RKO (cell line): ENCODE measurements at regions not wholly inside any gene's neighbourhood (a gene's known extent, or its start where the extent isn't known, plus 50 kb on each side); places are given as distances from the start of the nearest gene placed in this dataset.
"Not testable (repeated sequence)": the region's sequence is repeated elsewhere in the genome, so short reads cannot be mapped to it uniquely, and the experiment has no call there.

Experiments
- DNase-seq: peaks from one replicate; pipeline ENCODE4 v3.0.0-alpha.2; 2016; ENCODE audit warnings: low spot score

GRCh38 chr7:42567051-42567450, 330.0 kb upstream of the GLI3 start:
- DNase-seq: peak; percentile 1

- DNase-seq: no peak
Measured at GRCh38 chr7:42561797-42562196, 324.8 kb upstream of the GLI3 start.

GRCh38 chr7:42560866-42561265, 323.9 kb upstream of the GLI3 start:
- no peak for DNase-seq

GRCh38 chr7:42554932-42555331, 317.9 kb upstream of the GLI3 start:
- not testable (repeated sequence) for DNase-seq

- DNase-seq: no peak
Measured at GRCh38 chr7:42552227-42552626, 315.2 kb upstream of the GLI3 start.

- no peak for DNase-seq
Measured at GRCh38 chr7:42550706-42551470, 313.9 kb upstream of the GLI3 start.

GRCh38 chr7:42549866-42550485, 313.0 kb upstream of the GLI3 start:
- no peak for DNase-seq

- DNase-seq: no peak
Measured at GRCh38 chr7:42548816-42549611, 312.0 kb upstream of the GLI3 start.

GRCh38 chr7:42545049-42545724, 308.2 kb upstream of the GLI3 start:
- no peak for DNase-seq

- DNase-seq: no peak
Measured at GRCh38 chr7:42543953-42544352, 306.9 kb upstream of the GLI3 start.

GRCh38 chr7:42542446-42542845, 305.4 kb upstream of the GLI3 start:
- DNase-seq: not testable (repeated sequence)

GRCh38 chr7:42534441-42534840, 297.4 kb upstream of the GLI3 start:
- DNase-seq: no peak

- no peak for DNase-seq
Measured at GRCh38 chr7:42527004-42527403, 290.0 kb upstream of the GLI3 start.

GRCh38 chr7:42522227-42522991, 285.4 kb upstream of the GLI3 start:
- DNase-seq: no peak

- DNase-seq: no peak
Measured at GRCh38 chr7:42511027-42511426, 274.0 kb upstream of the GLI3 start.

- DNase-seq: no peak
Measured at GRCh38 chr7:42506097-42506496, 269.1 kb upstream of the GLI3 start.

GRCh38 chr7:42502022-42502421, 265.0 kb upstream of the GLI3 start:
- DNase-seq: peak; percentile 34

- DNase-seq: no peak
Measured at GRCh38 chr7:42495256-42495655, 258.2 kb upstream of the GLI3 start.

GRCh38 chr7:42494736-42495135, 257.7 kb upstream of the GLI3 start:
- DNase-seq: no peak

GRCh38 chr7:42494199-42494710, 257.2 kb upstream of the GLI3 start:
- DNase-seq: no peak

- DNase-seq: no peak
Measured at GRCh38 chr7:42493436-42494198, 256.6 kb upstream of the GLI3 start.
